ENCODE measurements at regions not wholly inside any gene's neighbourhood (a gene's known extent, or its start where the extent isn't known, plus 50 kb on each side); places are given as distances from the start of the nearest gene placed in this dataset.

- peak; percentile 39; the same call in 1 of the 2 replicates for TF ChIP-seq POLR2AphosphoS5 (IDR thresholded peaks at IDR 0.05; ENCODE audit: low read depth, low read length)
- TF ChIP-seq POLR2A (IDR thresholded peaks at IDR 0.05; ENCODE audit: low read depth, low read length), result no peak
- peak; percentile 60 for TF ChIP-seq SPI1 (IDR thresholded peaks at IDR 0.05; ENCODE audit: low read depth, low read length)
- peak; percentile 92 for TF ChIP-seq POU2F2 (IDR thresholded peaks at IDR 0.05; ENCODE audit: low read depth, low read length)
- DNase-seq (ENCODE audit: insufficient read length, low spot score) (peak; percentile 51), FAIRE-seq (peak; percentile 99)
Observed at GRCh38 chr15:69713726-69714559, 261.3 kb downstream of the RPLP1 start.

DNA sequence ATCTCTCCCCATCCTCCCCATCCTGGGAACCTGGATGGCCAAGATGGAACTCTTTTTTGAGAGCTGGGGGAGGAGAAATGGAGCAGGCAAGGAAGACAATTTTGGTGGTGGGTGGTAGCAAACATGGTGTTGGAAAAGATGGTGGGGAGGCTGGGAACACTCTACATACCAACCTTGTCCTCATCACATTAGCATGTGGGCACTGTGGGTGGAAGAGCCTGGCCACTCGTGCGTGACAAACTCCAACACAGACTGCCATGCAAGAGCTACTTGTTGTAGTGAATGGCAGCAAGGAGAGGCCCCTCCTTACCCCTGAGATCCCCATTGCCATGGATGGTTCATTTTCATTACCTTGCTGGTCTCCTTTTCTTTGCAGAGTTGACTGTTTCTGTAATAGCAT, 262.6 kb downstream of the RPLP1 start:
- TF ChIP-seq POLR2A (IDR thresholded peaks at IDR 0.05; ENCODE audit: low read depth, low read length), result no peak
- no peak for TF ChIP-seq PAX5 (IDR thresholded peaks at IDR 0.05; ENCODE audit: insufficient read depth, low read length, severe bottlenecking)
- TF ChIP-seq POU2F2 (IDR thresholded peaks at IDR 0.05; ENCODE audit: low read depth, low read length), result no peak
- TF ChIP-seq POLR2AphosphoS5 (IDR thresholded peaks at IDR 0.05; ENCODE audit: low read depth, low read length), result no peak
- FAIRE-seq (no peak), DNase-seq (ENCODE audit: insufficient read length, low spot score) (no peak)

GRCh38 chr15:69718436-69718835, 265.8 kb downstream of the RPLP1 start:
- DNase-seq (ENCODE audit: insufficient read length, low spot score) (no peak), FAIRE-seq (no peak)

DNA sequence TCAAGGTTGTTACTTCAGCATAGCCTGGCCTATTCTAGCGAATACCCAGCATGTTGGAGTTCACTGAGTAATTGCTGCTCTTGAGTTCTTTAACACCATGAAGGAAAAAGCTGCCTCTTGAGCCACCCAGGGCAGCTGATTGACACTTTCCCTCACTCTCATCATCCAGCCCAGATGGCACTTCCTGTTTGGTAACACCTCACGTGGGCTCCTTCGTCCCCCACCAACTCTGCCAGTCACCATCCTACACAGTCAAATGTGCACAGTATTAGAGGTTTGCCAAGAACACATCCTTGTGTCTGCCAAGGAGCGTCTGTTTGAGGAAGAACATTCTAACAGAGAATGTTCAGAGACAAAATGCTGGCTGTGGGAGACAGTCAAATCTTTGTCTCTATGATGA, 266.3 kb downstream of the RPLP1 start:
- TF ChIP-seq SPI1 (IDR thresholded peaks at IDR 0.05; ENCODE audit: low read depth, low read length) (peak; percentile 28; the same call in 1 of the 2 replicates), TAF1 (IDR thresholded peaks at IDR 0.05; ENCODE audit: low read depth, low read length) (no peak)
- DNase-seq (ENCODE audit: insufficient read length, low spot score) (no peak), FAIRE-seq (no peak)

More at GRCh38 chr15:69718436-69718835, 265.8 kb downstream of the RPLP1 start:
- TF ChIP-seq POLR2A (IDR thresholded peaks at IDR 0.05; ENCODE audit: low read depth, low read length) (no peak), POU2F2 (IDR thresholded peaks at IDR 0.05; ENCODE audit: low read depth, low read length) (no peak), TAF1 (IDR thresholded peaks at IDR 0.05; ENCODE audit: low read depth, low read length) (no peak), POLR2AphosphoS5 (IDR thresholded peaks at IDR 0.05; ENCODE audit: low read depth, low read length) (no peak), PAX5 (IDR thresholded peaks at IDR 0.05; ENCODE audit: insufficient read depth, low read length, severe bottlenecking) (no peak), SPI1 (IDR thresholded peaks at IDR 0.05; ENCODE audit: low read depth, low read length) (no peak)

GRCh38 chr15:69719527-69720240, 267.1 kb downstream of the RPLP1 start:
- TF ChIP-seq POU2F2 (IDR thresholded peaks at IDR 0.05; ENCODE audit: low read depth, low read length) (no peak), SPI1 (IDR thresholded peaks at IDR 0.05; ENCODE audit: low read depth, low read length) (no peak), POLR2AphosphoS5 (IDR thresholded peaks at IDR 0.05; ENCODE audit: low read depth, low read length) (no peak), PAX5 (IDR thresholded peaks at IDR 0.05; ENCODE audit: insufficient read depth, low read length, severe bottlenecking) (no peak), TAF1 (IDR thresholded peaks at IDR 0.05; ENCODE audit: low read depth, low read length) (no peak), POLR2A (IDR thresholded peaks at IDR 0.05; ENCODE audit: low read depth, low read length) (no peak)
- FAIRE-seq, result no peak
- DNase-seq (ENCODE audit: insufficient read length, low spot score), result no peak

DNA sequence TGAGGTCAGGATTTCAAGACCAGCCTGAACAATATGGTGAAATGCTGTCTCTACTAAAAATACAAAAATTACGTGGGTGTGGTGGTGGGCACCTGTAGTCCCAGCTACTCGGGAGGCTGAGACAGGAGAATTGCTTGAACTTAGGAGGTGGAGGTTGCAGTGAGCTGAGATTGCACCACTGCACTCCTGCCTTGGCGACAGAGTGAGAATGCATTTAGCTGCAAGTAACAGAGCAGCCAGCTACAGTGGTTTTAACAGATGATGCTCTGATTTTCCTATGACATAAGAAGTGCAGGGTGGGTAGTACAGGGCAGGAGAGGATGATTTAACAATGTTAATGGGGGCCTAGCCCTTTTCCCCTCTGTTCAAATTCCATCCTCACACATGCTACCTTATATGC, 267.9 kb downstream of the RPLP1 start:
- no peak for FAIRE-seq
- TF ChIP-seq POLR2AphosphoS5 (IDR thresholded peaks at IDR 0.05; ENCODE audit: low read depth, low read length) (no peak), PAX5 (IDR thresholded peaks at IDR 0.05; ENCODE audit: insufficient read depth, low read length, severe bottlenecking) (no peak), TAF1 (IDR thresholded peaks at IDR 0.05; ENCODE audit: low read depth, low read length) (no peak), SPI1 (IDR thresholded peaks at IDR 0.05; ENCODE audit: low read depth, low read length) (no peak), POU2F2 (IDR thresholded peaks at IDR 0.05; ENCODE audit: low read depth, low read length) (no peak), POLR2A (IDR thresholded peaks at IDR 0.05; ENCODE audit: low read depth, low read length) (no peak)
- no peak for DNase-seq (ENCODE audit: insufficient read length, low spot score)

DNA sequence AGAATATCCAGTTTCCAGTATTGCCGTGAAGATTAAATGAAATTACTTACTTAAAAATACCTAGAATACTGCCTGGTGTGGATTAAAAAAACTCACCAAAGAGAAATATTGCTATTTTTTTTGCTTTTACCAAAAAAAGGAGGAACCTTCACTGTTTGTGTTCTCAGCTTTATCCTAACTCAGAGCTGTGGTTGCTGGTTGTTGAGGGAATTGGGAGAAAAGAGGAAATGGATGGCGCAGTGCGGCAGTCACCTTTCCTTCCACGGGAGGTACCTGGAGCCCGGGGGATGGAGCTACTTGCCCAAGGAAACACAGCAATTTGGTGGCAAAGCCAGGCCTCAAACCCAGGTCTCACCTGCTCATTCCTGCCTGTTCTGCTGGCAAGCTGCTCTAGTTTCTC, 270.3 kb downstream of the RPLP1 start:
- no peak for DNase-seq (ENCODE audit: insufficient read length, low spot score)
- TF ChIP-seq POU2F2 (IDR thresholded peaks at IDR 0.05; ENCODE audit: low read depth, low read length) (no peak), SPI1 (IDR thresholded peaks at IDR 0.05; ENCODE audit: low read depth, low read length) (no peak), POLR2AphosphoS5 (IDR thresholded peaks at IDR 0.05; ENCODE audit: low read depth, low read length) (no peak), TAF1 (IDR thresholded peaks at IDR 0.05; ENCODE audit: low read depth, low read length) (no peak), PAX5 (IDR thresholded peaks at IDR 0.05; ENCODE audit: insufficient read depth, low read length, severe bottlenecking) (no peak), POLR2A (IDR thresholded peaks at IDR 0.05; ENCODE audit: low read depth, low read length) (no peak)
- FAIRE-seq, result no peak

GRCh38 chr15:69723404-69724096, 270.9 kb downstream of the RPLP1 start:
- FAIRE-seq (no peak), DNase-seq (ENCODE audit: insufficient read length, low spot score) (no peak)
- no peak for TF ChIP-seq POU2F2 (IDR thresholded peaks at IDR 0.05; ENCODE audit: low read depth, low read length)
- TF ChIP-seq PAX5 (IDR thresholded peaks at IDR 0.05; ENCODE audit: insufficient read depth, low read length, severe bottlenecking), result no peak
- TF ChIP-seq POLR2A (IDR thresholded peaks at IDR 0.05; ENCODE audit: low read depth, low read length), result no peak
- TF ChIP-seq POLR2AphosphoS5 (IDR thresholded peaks at IDR 0.05; ENCODE audit: low read depth, low read length), result no peak
- no peak for TF ChIP-seq TAF1 (IDR thresholded peaks at IDR 0.05; ENCODE audit: low read depth, low read length)
- no peak for TF ChIP-seq SPI1 (IDR thresholded peaks at IDR 0.05; ENCODE audit: low read depth, low read length)

GRCh38 chr15:69724333-69724732, 271.7 kb downstream of the RPLP1 start:
- FAIRE-seq (no peak), DNase-seq (ENCODE audit: insufficient read length, low spot score) (no peak)
- TF ChIP-seq POLR2AphosphoS5 (IDR thresholded peaks at IDR 0.05; ENCODE audit: low read depth, low read length) (no peak), PAX5 (IDR thresholded peaks at IDR 0.05; ENCODE audit: insufficient read depth, low read length, severe bottlenecking) (no peak), SPI1 (IDR thresholded peaks at IDR 0.05; ENCODE audit: low read depth, low read length) (no peak), TAF1 (IDR thresholded peaks at IDR 0.05; ENCODE audit: low read depth, low read length) (no peak), POLR2A (IDR thresholded peaks at IDR 0.05; ENCODE audit: low read depth, low read length) (no peak), POU2F2 (IDR thresholded peaks at IDR 0.05; ENCODE audit: low read depth, low read length) (no peak)
